Activated CD4-positive, alpha-beta T cell treated with anti-CD3 and anti-CD28 coated beads, Interleukin-2, amount 50 U/mL, for 16 hours (primary cell): ENCODE measurements at regions not wholly inside any gene's neighbourhood (a gene's known extent, or its start where the extent isn't known, plus 50 kb on each side); places are given as distances from the start of the nearest gene placed in this dataset.
A peak's percentile ranks its signal among the peaks of the same experiment; 100 is the strongest.
"Not testable (repeated sequence)": the region's sequence is repeated elsewhere in the genome, so short reads cannot be mapped to it uniquely, and the experiment has no call there.

ENCODE experiments used
- DNase-seq: peaks from one replicate; pipeline ENCODE4 v3.0.0-alpha.2; 2020

GRCh38 chr3:75453839-75454238 lies 210.3 kb upstream of the FRG2C start:
- not testable (repeated sequence) for DNase-seq

GRCh38 chr3:75474530-75474929 lies 189.6 kb upstream of the FRG2C start:
- not testable (repeated sequence) for DNase-seq

- DNase-seq, result not testable (repeated sequence)
These were observed 167.5 kb upstream of the FRG2C start for GRCh38 chr3:75496600-75496999.

- DNase-seq, result not testable (repeated sequence)
These were observed 163.8 kb upstream of the FRG2C start for GRCh38 chr3:75500357-75500756.

GRCh38 chr3:75502171-75502570 lies 162.0 kb upstream of the FRG2C start:
- DNase-seq, result not testable (repeated sequence)

- not testable (repeated sequence) for DNase-seq
These were observed 161.1 kb upstream of the FRG2C start for GRCh38 chr3:75502769-75503756.

GRCh38 chr3:75506603-75507002 lies 157.5 kb upstream of the FRG2C start:
- DNase-seq, result no peak

- DNase-seq, result not testable (repeated sequence)
These were observed 156.2 kb upstream of the FRG2C start for GRCh38 chr3:75507956-75508355.

GRCh38 chr3:75527657-75528056 lies 136.5 kb upstream of the FRG2C start:
- DNase-seq, result not testable (repeated sequence)

GRCh38 chr3:75552095-75552494 lies 112.0 kb upstream of the FRG2C start:
- DNase-seq, result peak; percentile 18

- DNase-seq, result not testable (repeated sequence)
These were observed 99.7 kb upstream of the FRG2C start for GRCh38 chr3:75564427-75564826.

- not testable (repeated sequence) for DNase-seq
These were observed 91.8 kb upstream of the FRG2C start for GRCh38 chr3:75572303-75572702.

GRCh38 chr3:75579091-75579490 lies 85.0 kb upstream of the FRG2C start:
- DNase-seq, result not testable (repeated sequence)

- DNase-seq, result not testable (repeated sequence)
These were observed 84.6 kb upstream of the FRG2C start for GRCh38 chr3:75579536-75579935.

GRCh38 chr3:75579981-75580782 lies 83.9 kb upstream of the FRG2C start:
- peak; percentile 35 for DNase-seq

GRCh38 chr3:75582536-75582935 lies 81.6 kb upstream of the FRG2C start:
- DNase-seq, result not testable (repeated sequence)

- not testable (repeated sequence) for DNase-seq
These were observed 81.0 kb upstream of the FRG2C start for GRCh38 chr3:75583116-75583515.

- not testable (repeated sequence) for DNase-seq
These were observed 76.4 kb upstream of the FRG2C start for GRCh38 chr3:75587695-75588094.

GRCh38 chr3:75590382-75590781 lies 73.7 kb upstream of the FRG2C start:
- not testable (repeated sequence) for DNase-seq

- DNase-seq, result peak; percentile 31
These were observed 59.7 kb upstream of the FRG2C start for GRCh38 chr3:75604286-75604934.

GRCh38 chr3:75607996-75608395 lies 56.1 kb upstream of the FRG2C start:
- DNase-seq, result not testable (repeated sequence)

GRCh38 chr3:75609598-75609997 lies 54.5 kb upstream of the FRG2C start:
- not testable (repeated sequence) for DNase-seq

GRCh38 chr3:75610773-75611172 lies 53.4 kb upstream of the FRG2C start:
- DNase-seq, result no peak
